Activated CD8-positive, alpha-beta memory T cell treated with anti-CD3 and anti-CD28 coated beads, Interleukin-2, amount 50 U/mL, for 4 hours (primary cell): ENCODE measurements at regions not wholly inside any gene's neighbourhood (a gene's known extent, or its start where the extent isn't known, plus 50 kb on each side); places are given as distances from the start of the nearest gene placed in this dataset.
"Not testable (repeated sequence)": the region's sequence is repeated elsewhere in the genome, so short reads cannot be mapped to it uniquely, and the experiment has no call there.

Source experiments
- DNase-seq: peaks from one replicate; pipeline ENCODE4 v3.0.0-alpha.2; 2020

- DNase-seq = no peak
Measured at GRCh38 chr3:87564438-87564837, 288.1 kb upstream of the POU1F1 start.

- no peak for DNase-seq
Measured at GRCh38 chr3:87563712-87564111, 287.3 kb upstream of the POU1F1 start.

- no peak for DNase-seq
Measured at GRCh38 chr3:87558492-87558891, 282.1 kb upstream of the POU1F1 start.

- DNase-seq = no peak
Measured at GRCh38 chr3:87555290-87555689, 278.9 kb upstream of the POU1F1 start.

GRCh38 chr3:87553058-87553457, 276.7 kb upstream of the POU1F1 start:
- no peak for DNase-seq

DNA sequence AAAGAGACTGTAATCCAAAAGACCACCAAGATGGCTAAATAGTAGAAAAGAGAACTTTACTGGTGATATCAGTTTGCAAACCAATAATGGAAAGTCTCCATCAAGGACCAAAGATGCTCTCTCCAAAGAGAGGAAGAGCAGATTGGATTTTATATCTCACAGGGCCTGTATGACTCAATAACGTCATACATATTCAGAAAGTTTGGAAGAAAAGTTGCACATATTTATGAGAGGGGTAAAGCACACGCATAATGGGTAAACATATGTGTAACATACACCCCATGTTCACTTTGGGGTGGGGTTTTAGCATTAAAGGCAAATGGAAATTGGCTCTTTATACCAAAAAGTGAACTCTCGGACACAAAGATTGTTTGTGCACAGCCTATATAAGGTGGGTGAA, 274.5 kb upstream of the POU1F1 start:
- DNase-seq = no peak

- no peak for DNase-seq
Measured at GRCh38 chr3:87549208-87549607, 272.8 kb upstream of the POU1F1 start.

- no peak for DNase-seq
Measured at GRCh38 chr3:87548271-87548670, 271.9 kb upstream of the POU1F1 start.

DNA sequence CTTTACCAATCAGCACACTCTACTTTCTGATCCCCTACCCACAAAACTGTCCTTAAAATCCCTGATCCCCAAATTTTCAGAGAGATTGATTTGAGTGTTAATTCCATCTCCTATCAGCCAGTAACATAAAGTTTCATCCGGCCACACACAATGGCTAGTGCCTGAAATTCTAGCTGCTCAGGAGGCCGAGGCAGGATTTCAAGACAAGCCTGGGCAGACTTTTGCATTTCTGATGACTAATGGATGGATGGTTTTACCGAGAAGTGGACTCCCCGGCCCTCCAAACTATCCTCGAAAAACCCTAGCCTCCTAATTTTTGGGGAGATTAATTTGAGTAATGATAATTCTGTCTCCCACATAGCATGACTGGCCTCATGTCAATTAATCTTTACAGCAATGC, 269.8 kb upstream of the POU1F1 start:
- DNase-seq = no peak

DNA sequence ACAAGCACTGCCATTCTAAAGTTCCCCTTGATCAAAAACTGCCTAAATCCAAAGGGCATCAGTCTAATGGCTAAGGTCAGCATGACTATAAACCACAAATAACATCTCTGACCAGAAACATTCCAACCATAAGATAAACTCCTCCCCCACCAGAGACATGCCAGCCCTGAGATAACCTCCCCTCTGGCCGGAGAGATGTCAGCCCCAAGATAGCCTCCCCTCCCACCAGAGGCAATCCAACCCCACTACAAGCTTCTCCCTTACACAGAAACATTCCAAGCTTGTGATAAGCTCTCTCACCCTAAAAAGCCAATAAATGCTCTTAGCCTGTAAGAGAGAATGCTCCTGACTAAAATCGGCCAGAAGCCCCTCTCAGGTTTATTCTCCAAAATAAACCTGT, 267.0 kb upstream of the POU1F1 start:
- DNase-seq = not testable (repeated sequence)

DNA sequence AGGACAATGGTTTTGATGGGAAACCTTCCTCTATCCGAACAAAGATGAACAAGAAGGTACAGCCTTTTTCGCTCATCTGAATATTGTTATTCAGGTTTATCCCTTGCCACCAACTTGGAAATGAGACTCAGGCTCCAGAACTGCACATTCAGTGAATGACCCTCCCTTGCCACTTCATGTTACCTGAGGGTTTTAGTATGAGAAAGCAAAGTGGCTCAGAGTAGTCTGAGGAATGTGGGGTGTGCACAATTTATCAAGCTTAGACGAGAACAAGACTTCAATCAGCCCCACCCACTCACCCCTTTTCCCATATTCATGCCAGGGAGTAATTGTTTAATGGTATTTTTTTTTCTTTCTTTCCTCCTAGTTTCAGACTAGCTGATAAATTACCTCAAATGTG, 265.3 kb upstream of the POU1F1 start:
- no peak for DNase-seq

- not testable (repeated sequence) for DNase-seq
Measured at GRCh38 chr3:87538722-87539121, 262.3 kb upstream of the POU1F1 start.

- DNase-seq = no peak
Measured at GRCh38 chr3:87509401-87509800, 233.0 kb upstream of the POU1F1 start.

GRCh38 chr3:87508921-87509320, 232.5 kb upstream of the POU1F1 start:
- DNase-seq = no peak

DNA sequence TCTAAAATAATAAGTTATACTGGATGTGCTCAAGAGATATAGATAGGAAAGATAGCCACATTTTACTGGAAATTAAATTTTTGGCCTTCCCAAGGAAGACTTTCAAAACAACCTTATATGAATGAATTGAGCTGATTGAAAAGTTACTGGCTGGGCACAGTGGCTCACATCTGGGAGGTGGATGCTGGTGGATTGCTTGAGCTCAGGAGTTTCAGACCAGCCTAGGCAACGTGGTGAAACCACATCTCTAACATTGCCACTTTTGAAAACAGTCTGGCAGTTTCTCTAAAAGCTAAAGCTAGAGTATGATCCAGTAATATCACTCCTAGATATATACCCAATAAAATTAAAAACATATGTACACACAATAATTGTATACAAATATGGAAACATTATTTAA, 231.4 kb upstream of the POU1F1 start:
- DNase-seq = no peak

- no peak for DNase-seq
Measured at GRCh38 chr3:87503900-87504498, 227.6 kb upstream of the POU1F1 start.

DNA sequence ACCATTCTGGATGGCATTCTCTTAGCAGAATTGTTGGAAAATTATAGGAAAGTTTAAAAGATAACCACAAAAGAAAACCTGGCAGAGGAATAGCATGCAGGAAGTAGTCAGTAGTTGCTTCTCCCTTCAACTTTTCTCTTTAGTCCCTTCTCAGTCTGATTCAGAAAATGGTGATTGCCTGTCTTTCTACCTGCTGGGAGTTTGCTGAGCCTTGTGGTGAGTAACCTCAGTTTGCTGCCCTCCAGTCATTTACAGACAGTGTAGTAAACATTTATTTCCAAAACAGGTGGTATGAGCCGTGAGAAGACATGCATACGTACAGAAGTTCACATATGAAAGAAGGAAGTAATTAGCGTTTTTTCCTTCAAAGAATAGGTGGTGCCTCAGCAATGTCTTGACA, 224.7 kb upstream of the POU1F1 start:
- no peak for DNase-seq

- no peak for DNase-seq
Measured at GRCh38 chr3:87498358-87499080, 222.1 kb upstream of the POU1F1 start.

- DNase-seq = no peak
Measured at GRCh38 chr3:87495938-87496337, 219.6 kb upstream of the POU1F1 start.

DNA sequence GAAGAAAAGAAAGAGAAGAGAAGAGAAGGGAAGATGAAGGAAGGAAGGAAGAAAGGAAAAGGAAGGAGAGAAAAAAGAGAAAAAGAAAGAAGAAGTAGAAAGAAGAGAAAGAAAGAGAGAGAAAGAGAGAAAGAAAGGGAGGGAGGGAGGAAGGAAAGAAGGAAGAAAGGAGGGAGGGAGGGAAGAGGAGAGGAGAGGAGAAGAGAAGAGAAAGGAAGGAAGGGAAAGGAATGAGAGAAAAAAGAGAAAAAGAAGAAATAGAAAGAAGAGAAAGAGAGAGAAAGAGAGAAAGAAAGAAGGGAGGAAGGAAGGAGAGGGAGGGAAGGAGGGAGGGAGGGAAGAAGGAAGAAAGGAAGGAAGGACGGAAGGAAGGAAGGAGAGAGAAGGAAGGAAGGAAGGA, 217.9 kb upstream of the POU1F1 start:
- DNase-seq = no peak

- DNase-seq = no peak
Measured at GRCh38 chr3:87491843-87492242, 215.5 kb upstream of the POU1F1 start.

GRCh38 chr3:87489892-87490291, 213.5 kb upstream of the POU1F1 start:
- no peak for DNase-seq

- no peak for DNase-seq
Measured at GRCh38 chr3:87488765-87489164, 212.4 kb upstream of the POU1F1 start.

- not testable (repeated sequence) for DNase-seq
Measured at GRCh38 chr3:87486635-87487034, 210.3 kb upstream of the POU1F1 start.

GRCh38 chr3:87486115-87486514, 209.7 kb upstream of the POU1F1 start:
- DNase-seq = no peak
